ENCODE measurements at regions not wholly inside any gene's neighbourhood (a gene's known extent, or its start where the extent isn't known, plus 50 kb on each side); places are given as distances from the start of the nearest gene placed in this dataset.
"Not testable (repeated sequence)": the region's sequence is repeated elsewhere in the genome, so short reads cannot be mapped to it uniquely, and the experiment has no call there.

DNA sequence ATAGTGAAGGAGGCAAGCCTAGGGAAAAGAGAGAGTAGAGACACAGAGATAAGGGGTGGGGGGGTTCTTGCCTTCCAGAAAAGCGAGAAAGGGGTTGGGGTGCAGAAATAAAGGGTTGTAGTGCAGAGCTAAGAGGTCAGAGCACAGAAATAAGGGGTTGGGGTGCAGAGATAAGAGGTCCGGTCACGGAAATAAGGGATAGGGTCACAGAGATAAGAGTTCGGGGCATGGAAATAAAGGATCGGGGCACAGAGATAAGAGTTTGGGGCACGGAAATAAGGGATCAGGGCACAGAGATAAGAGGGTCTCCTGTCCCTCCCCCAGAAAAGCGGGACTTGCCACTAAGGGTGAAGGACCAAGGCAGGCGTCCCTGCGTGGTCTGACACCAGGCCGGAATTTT lies 222.0 kb downstream of the OTOP1 start (continued):
- TF ChIP-seq SOX6 (IDR thresholded peaks at IDR 0.05) (peak; percentile 44; the same call in 1 of the 2 replicates), SMARCE1 (IDR thresholded peaks at IDR 0.05) (peak; percentile 54; the same call in 1 of the 2 replicates), ELF4 (CRISPR knock-in tag; IDR thresholded peaks at IDR 0.05) (peak; percentile 96), TRIM24 (IDR thresholded peaks at IDR 0.05) (peak; percentile 58; a peak in 2 of 4 replicates), OTX1 (CRISPR knock-in tag; IDR thresholded peaks at IDR 0.05) (peak; percentile 70; the same call in 1 of the 2 replicates), NCOR1 (IDR thresholded peaks at IDR 0.05) (peak; percentile 72), TAL1 (IDR thresholded peaks at IDR 0.05) (peak; percentile 80), MAZ (CRISPR knock-in tag; conservative IDR thresholded peaks at IDR 0.05 in 1 of 2, IDR thresholded peaks at IDR 0.05 in 1 of 2) (0 out of 4 replicates have a peak, but pooled peaks of 1 of the 2 experiments have one; percentile 37)
- TF ChIP-seq, protein P1, sequence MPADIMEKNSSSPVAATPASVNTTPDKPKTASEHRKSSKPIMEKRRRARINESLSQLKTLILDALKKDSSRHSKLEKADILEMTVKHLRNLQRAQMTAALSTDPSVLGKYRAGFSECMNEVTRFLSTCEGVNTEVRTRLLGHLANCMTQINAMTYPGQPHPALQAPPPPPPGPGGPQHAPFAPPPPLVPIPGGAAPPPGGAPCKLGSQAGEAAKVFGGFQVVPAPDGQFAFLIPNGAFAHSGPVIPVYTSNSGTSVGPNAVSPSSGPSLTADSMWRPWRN (IDR thresholded peaks at IDR 0.05; ENCODE audit: low read depth), result 0 out of 2 replicates have a peak, but pooled peaks have one; percentile 32

GRCh38 chr4:4006356-4006755 lies 220.4 kb downstream of the OTOP1 start:
- H3K9me1 ChIP-seq (ENCODE audit: control insufficient read depth, insufficient read depth, low read length); H4K20me1 ChIP-seq (replicated peaks; ENCODE audit: control insufficient read depth, insufficient read depth, low read length); CTCF ChIA-PET (ENCODE audit: low intra/inter-chr PET ratio); H3K36me3 ChIP-seq (ENCODE audit: control insufficient read depth, insufficient read depth, low read length); H3K27ac ChIP-seq (ENCODE audit: extremely low read depth, low read depth, low read length); H3K9me3 ChIP-seq (replicated peaks; ENCODE audit: control insufficient read depth, insufficient read depth, low read depth, low read length); FAIRE-seq; ATAC-seq; H3K79me2 ChIP-seq (ENCODE audit: control insufficient read depth, insufficient read depth, low read length); H3K4me3 ChIP-seq; POLR2A ChIA-PET; DNase-seq (ENCODE audit: extremely low read depth in 1 of 4, low spot score in 3 of 4); H3K27me3 ChIP-seq (ENCODE audit: control insufficient read depth in 2 of 2, insufficient read depth in 2 of 2, low read length in 2 of 2); H2AFZ ChIP-seq (ENCODE audit: low read depth, low read length); H3K9ac ChIP-seq (ENCODE audit: insufficient read depth in 1 of 2, low read depth in 2 of 2, low read length in 2 of 2); intact Hi-C loops (cut with micrococcal nuclease); BruUV-seq (replicated peaks); H3K4me2 ChIP-seq (ENCODE audit: insufficient read depth, low read length); H3K4me1 ChIP-seq (replicated peaks in 1 of 2; ENCODE audit: control insufficient read depth in 2 of 2, insufficient read depth in 2 of 2, low read length in 2 of 2): not testable (repeated sequence)
- 36% methylated on average over 10 of the region's 11 CpGs for WGBS (ENCODE audit: insufficient coverage, low coverage, missing lambda C conversion rate)
- in situ Hi-C loops (cut with MboI), result loop anchor here (10.0 kb wide), 1 partner anchor 88 kb away; no protein-coding TSS in a partner anchor

DNA sequence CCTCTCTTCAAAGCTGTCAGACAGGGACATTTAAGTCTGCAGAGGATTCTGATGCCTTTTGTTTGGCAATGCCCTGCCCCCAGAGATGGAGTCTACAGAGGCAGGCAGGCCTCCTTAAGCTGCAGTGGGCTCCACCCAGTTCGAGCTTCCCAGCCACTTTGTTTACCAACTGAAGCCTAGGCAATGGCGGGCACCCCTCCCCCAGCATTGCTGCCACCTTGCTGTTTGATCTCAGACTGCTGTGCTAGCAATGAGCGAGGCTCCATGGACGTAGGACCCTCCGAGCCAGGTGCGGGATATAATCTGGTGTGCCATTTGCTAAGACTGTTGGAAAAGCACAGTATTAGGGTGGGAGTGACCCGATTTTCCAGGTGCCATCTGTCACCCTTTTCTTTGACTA lies 207.7 kb downstream of the OTOP1 start:
- 15% methylated on average over 7 of the region's 7 CpGs for WGBS (ENCODE audit: insufficient coverage, low coverage, missing lambda C conversion rate)

GRCh38 chr4:4021161-4021560 lies 205.6 kb downstream of the OTOP1 start:
- H2AFZ ChIP-seq (ENCODE audit: low read depth, low read length); POLR2A ChIA-PET; H3K36me3 ChIP-seq (ENCODE audit: control insufficient read depth, insufficient read depth, low read length); H3K9me1 ChIP-seq (ENCODE audit: control insufficient read depth, insufficient read depth, low read length); H3K79me2 ChIP-seq (ENCODE audit: control insufficient read depth, insufficient read depth, low read length); H3K9ac ChIP-seq (ENCODE audit: insufficient read depth in 1 of 2, low read depth in 2 of 2, low read length in 2 of 2); H3K4me2 ChIP-seq (ENCODE audit: insufficient read depth, low read length); H3K4me1 ChIP-seq (replicated peaks in 1 of 2; ENCODE audit: control insufficient read depth in 2 of 2, insufficient read depth in 2 of 2, low read length in 2 of 2); H3K9me3 ChIP-seq (replicated peaks; ENCODE audit: control insufficient read depth, insufficient read depth, low read depth, low read length); FAIRE-seq; H4K20me1 ChIP-seq (replicated peaks; ENCODE audit: control insufficient read depth, insufficient read depth, low read length); in situ Hi-C loops (cut with MboI); BruUV-seq (replicated peaks); intact Hi-C loops (cut with micrococcal nuclease); CTCF ChIA-PET (ENCODE audit: low intra/inter-chr PET ratio); H3K27me3 ChIP-seq (ENCODE audit: control insufficient read depth in 2 of 2, insufficient read depth in 2 of 2, low read length in 2 of 2); ATAC-seq; H3K27ac ChIP-seq (ENCODE audit: extremely low read depth, low read depth, low read length); H3K4me3 ChIP-seq; DNase-seq (ENCODE audit: extremely low read depth in 1 of 4, low spot score in 3 of 4): not testable (repeated sequence)
- no CpG with 5 or more reads among the region's 15 CpGs for WGBS (ENCODE audit: insufficient coverage, low coverage, missing lambda C conversion rate)

More for the DNA sequence above, 207.7 kb downstream of the OTOP1 start:
- CTCF ChIA-PET (ENCODE audit: low intra/inter-chr PET ratio); DNase-seq (ENCODE audit: extremely low read depth in 1 of 4, low spot score in 3 of 4); ATAC-seq; H3K9me3 ChIP-seq (replicated peaks; ENCODE audit: control insufficient read depth, insufficient read depth, low read depth, low read length); in situ Hi-C loops (cut with MboI); H2AFZ ChIP-seq (ENCODE audit: low read depth, low read length); POLR2A ChIA-PET; FAIRE-seq; H3K9ac ChIP-seq (ENCODE audit: insufficient read depth in 1 of 2, low read depth in 2 of 2, low read length in 2 of 2); intact Hi-C loops (cut with micrococcal nuclease); H3K9me1 ChIP-seq (ENCODE audit: control insufficient read depth, insufficient read depth, low read length); H3K36me3 ChIP-seq (ENCODE audit: control insufficient read depth, insufficient read depth, low read length); H3K27ac ChIP-seq (ENCODE audit: extremely low read depth, low read depth, low read length); H3K79me2 ChIP-seq (ENCODE audit: control insufficient read depth, insufficient read depth, low read length); H3K27me3 ChIP-seq (ENCODE audit: control insufficient read depth in 2 of 2, insufficient read depth in 2 of 2, low read length in 2 of 2); H3K4me1 ChIP-seq (replicated peaks in 1 of 2; ENCODE audit: control insufficient read depth in 2 of 2, insufficient read depth in 2 of 2, low read length in 2 of 2); H3K4me3 ChIP-seq; H4K20me1 ChIP-seq (replicated peaks; ENCODE audit: control insufficient read depth, insufficient read depth, low read length); BruUV-seq (replicated peaks); H3K4me2 ChIP-seq (ENCODE audit: insufficient read depth, low read length): not testable (repeated sequence)

Data from K562 (cell line).